GM23338 (cell line): ENCODE measurements at regions not wholly inside any gene's neighbourhood (a gene's known extent, or its start where the extent isn't known, plus 50 kb on each side); places are given as distances from the start of the nearest gene placed in this dataset.

Experiments
- ATAC-seq: fragments of 200-7000 bp; cut with Tn5 transposase; 3 replicates; pipeline ENCODE4 v1.9.1; 2020
- DNase-seq: peaks from one replicate; pipeline ENCODE4 v3.0.0-alpha.2; 2015; ENCODE audit warnings: low spot score
- H2AFZ ChIP-seq: fragments of 200-600 bp; sonication (generic); 2 replicates; pipeline ENCODE4 v1.8.0; 2016; ENCODE audit warnings: antibody characterized with exemption, mild to moderate bottlenecking, moderate library complexity
- H3F3A ChIP-seq: fragments of 200-600 bp; sonication (generic); replicated peaks from 2 replicates; pipeline ENCODE4 v1.8.0; 2017; ENCODE audit warnings: antibody characterized with exemption, mixed run types, low read depth
- H3K27ac ChIP-seq: fragments of 200-600 bp; sonication (generic); 2 replicates; pipeline ENCODE4 v1.6.1; 2016; ENCODE audit warnings: low read depth
- H3K27me3 ChIP-seq: fragments of 200-600 bp; sonication (generic); 2 replicates; pipeline ENCODE4 v1.8.0; 2016; ENCODE audit warnings: mild to moderate bottlenecking, mixed run types, moderate library complexity; ENCODE audit not compliant: insufficient read depth
- H3K36me3 ChIP-seq: fragments of 200-600 bp; sonication (generic); 2 replicates; pipeline ENCODE4 v1.8.0; 2016; ENCODE audit warnings: mild to moderate bottlenecking; ENCODE audit not compliant: insufficient read depth
- H3K4me1 ChIP-seq: fragments of 200-600 bp; sonication (generic); 2 replicates; pipeline ENCODE4 v1.8.0; 2016; ENCODE audit warnings: mild to moderate bottlenecking, moderate library complexity; ENCODE audit not compliant: insufficient read depth
- H3K4me2 ChIP-seq: fragments of 200-600 bp; sonication (generic); 2 replicates; pipeline ENCODE4 v1.7.1; 2017; ENCODE audit warnings: mixed run types
- H3K4me3 ChIP-seq: fragments of 200-600 bp; sonication (generic); 2 replicates; pipeline ENCODE4 v1.6.1; 2016; ENCODE audit warnings: mixed run types
- H3K79me2 ChIP-seq: fragments of 200-600 bp; sonication (generic); replicated peaks from 2 replicates; pipeline ENCODE4 v1.8.0; 2017; ENCODE audit warnings: mild to moderate bottlenecking; ENCODE audit not compliant: insufficient read depth
- H3K9me2 ChIP-seq: fragments of 200-600 bp; sonication (generic); 2 replicates; pipeline ENCODE4 v1.8.0; 2017; ENCODE audit not compliant: insufficient read depth
- H4K20me1 ChIP-seq: fragments of 200-600 bp; sonication (generic); replicated peaks from 2 replicates; pipeline ENCODE4 v1.8.0; 2017; ENCODE audit warnings: mild to moderate bottlenecking; ENCODE audit not compliant: insufficient read depth
- H3K27ac Mint-ChIP-seq: 2 replicates; pipeline ENCODE4 v1.8.0; 2020; ENCODE audit warnings: inconsistent platforms, mild to moderate bottlenecking, moderate library complexity, mixed read lengths
- H3K27me3 Mint-ChIP-seq: 3 replicates; pipeline ENCODE4 v1.8.0; 2022; ENCODE audit warnings: low read depth, mild to moderate bottlenecking, moderate library complexity, mixed read lengths, inconsistent platforms; ENCODE audit not compliant: insufficient read depth, poor library complexity
- H3K36me3 Mint-ChIP-seq: 3 replicates; pipeline ENCODE4 v1.8.0; 2021; ENCODE audit warnings: low read depth, mild to moderate bottlenecking, inconsistent platforms, moderate library complexity, mixed read lengths
- H3K4me1 Mint-ChIP-seq: 3 replicates; pipeline ENCODE4 v1.8.0; 2020; ENCODE audit warnings: mild to moderate bottlenecking, inconsistent platforms, mixed read lengths
- H3K4me3 Mint-ChIP-seq: 3 replicates; pipeline ENCODE4 v1.8.0; 2021; ENCODE audit warnings: moderate library complexity, mild to moderate bottlenecking, inconsistent platforms, mixed read lengths
- H3K9me3 Mint-ChIP-seq: 3 replicates; pipeline ENCODE4 v1.8.0; 2020; ENCODE audit warnings: moderate library complexity, mild to moderate bottlenecking, inconsistent platforms, mixed read lengths
- CREB1 ChIP-seq: fragments of 250-450 bp; sonication (Bioruptor Pico); IDR thresholded peaks from 2 replicates; pipeline ENCODE4 v1.5.0; 2020; ENCODE audit warnings: low read depth, mild to moderate bottlenecking, moderate library complexity
- CTCF ChIP-seq, 2 experiments: fragments of 200-600 bp in 1 of 2; sonication (generic) in 1 of 2; conservative IDR thresholded peaks; 2 replicates each; pipeline versions ENCODE4 v1.5.1 to v1.6.1; 2016 to 2017; ENCODE audit warnings: antibody characterized with exemption in 2 of 2, low read depth in 2 of 2, mild to moderate bottlenecking in 2 of 2, moderate library complexity in 1 of 2
- ETS1 ChIP-seq: IDR thresholded peaks from 2 replicates; pipeline ENCODE4 v1.6.1; 2016; ENCODE audit warnings: antibody characterized with exemption
- EZH2 ChIP-seq: fragments of 200-600 bp; sonication (generic); IDR thresholded peaks from one replicate; pipeline ENCODE4 v1.8.0; 2017; ENCODE audit warnings: antibody characterized with exemption, mild to moderate bottlenecking, low read depth; ENCODE audit not compliant: unreplicated experiment
- EZH2phosphoT487 ChIP-seq: fragments of 200-600 bp; sonication (generic); IDR thresholded peaks from one replicate; pipeline ENCODE4 v1.8.1; 2018; ENCODE audit warnings: antibody characterized with exemption; ENCODE audit not compliant: unreplicated experiment
- JUNB ChIP-seq: IDR thresholded peaks from one replicate; pipeline ENCODE4 v1.6.1; 2016; ENCODE audit warnings: antibody characterized with exemption; ENCODE audit not compliant: unreplicated experiment
- NANOG ChIP-seq: IDR thresholded peaks from 2 replicates; pipeline ENCODE4 v1.6.1; 2016; ENCODE audit warnings: antibody characterized with exemption, borderline replicate concordance
- POLR2AphosphoS5 ChIP-seq: IDR thresholded peaks from 2 replicates; pipeline ENCODE4 v1.6.1; 2016; ENCODE audit warnings: antibody characterized with exemption, low read depth
- STAT1 ChIP-seq: IDR thresholded peaks from one replicate; pipeline ENCODE4 v1.6.1; 2016; ENCODE audit warnings: antibody characterized with exemption; ENCODE audit not compliant: unreplicated experiment
- ZNF114 ChIP-seq: fragments of 250-450 bp; sonication (Bioruptor Pico); IDR thresholded peaks from 2 replicates; pipeline ENCODE4 v1.5.0; 2020; ENCODE audit warnings: mild to moderate bottlenecking, moderate library complexity
- ZNF331 ChIP-seq: fragments of 250-450 bp; sonication (Bioruptor Pico); IDR thresholded peaks from 2 replicates; pipeline ENCODE4 v1.5.0; 2020; ENCODE audit warnings: low read depth, mild to moderate bottlenecking, moderate library complexity
- TF ChIP-seq, protein P1 (sequence below): IDR thresholded peaks from one replicate; pipeline ENCODE4 v1.6.1; 2018; ENCODE audit warnings: antibody characterized with exemption; ENCODE audit not compliant: unreplicated experiment
- TF ChIP-seq, protein P2 (sequence below): fragments of 250-450 bp; sonication (Bioruptor Pico); IDR thresholded peaks from 2 replicates; pipeline ENCODE4 v1.5.0; 2020; ENCODE audit warnings: mild to moderate bottlenecking, moderate library complexity

DNA sequence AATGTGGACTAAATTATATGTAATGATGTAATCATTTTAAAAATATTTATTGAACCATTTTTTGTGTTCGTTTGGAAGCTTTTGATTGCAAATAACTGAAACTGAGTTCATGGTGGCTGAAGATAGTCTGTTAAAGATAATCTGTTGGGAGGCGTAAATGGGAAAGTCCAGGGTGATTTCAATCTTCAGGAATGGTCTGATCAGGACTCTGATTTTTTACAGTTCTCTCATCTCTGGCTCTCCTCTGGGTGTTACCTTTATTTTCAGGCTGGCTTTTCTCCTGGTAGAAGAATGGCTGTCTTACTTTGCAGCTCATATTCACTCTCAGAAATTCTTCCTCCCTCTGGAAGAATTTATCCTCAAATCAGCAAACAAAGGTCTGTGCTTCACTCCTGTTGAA lies 199.0 kb upstream of the LEF1 start:
- no peaks in the 10 kb centered on the region for H3K27me3 Mint-ChIP-seq
- TF ChIP-seq EZH2phosphoT487 (no peak), STAT1 (no peak), ETS1 (no peak), ZNF331 (CRISPR knock-in tag) (no peak), CTCF (conservative IDR thresholded peaks at IDR 0.05; ENCODE audit: low read depth in 2 of 2) (no peak), NANOG (no peak), CREB1 (CRISPR knock-in tag) (no peak), ZNF114 (CRISPR knock-in tag) (no peak), POLR2AphosphoS5 (no peak), JUNB (no peak), EZH2 (no peak)
- TF ChIP-seq, protein P1, sequence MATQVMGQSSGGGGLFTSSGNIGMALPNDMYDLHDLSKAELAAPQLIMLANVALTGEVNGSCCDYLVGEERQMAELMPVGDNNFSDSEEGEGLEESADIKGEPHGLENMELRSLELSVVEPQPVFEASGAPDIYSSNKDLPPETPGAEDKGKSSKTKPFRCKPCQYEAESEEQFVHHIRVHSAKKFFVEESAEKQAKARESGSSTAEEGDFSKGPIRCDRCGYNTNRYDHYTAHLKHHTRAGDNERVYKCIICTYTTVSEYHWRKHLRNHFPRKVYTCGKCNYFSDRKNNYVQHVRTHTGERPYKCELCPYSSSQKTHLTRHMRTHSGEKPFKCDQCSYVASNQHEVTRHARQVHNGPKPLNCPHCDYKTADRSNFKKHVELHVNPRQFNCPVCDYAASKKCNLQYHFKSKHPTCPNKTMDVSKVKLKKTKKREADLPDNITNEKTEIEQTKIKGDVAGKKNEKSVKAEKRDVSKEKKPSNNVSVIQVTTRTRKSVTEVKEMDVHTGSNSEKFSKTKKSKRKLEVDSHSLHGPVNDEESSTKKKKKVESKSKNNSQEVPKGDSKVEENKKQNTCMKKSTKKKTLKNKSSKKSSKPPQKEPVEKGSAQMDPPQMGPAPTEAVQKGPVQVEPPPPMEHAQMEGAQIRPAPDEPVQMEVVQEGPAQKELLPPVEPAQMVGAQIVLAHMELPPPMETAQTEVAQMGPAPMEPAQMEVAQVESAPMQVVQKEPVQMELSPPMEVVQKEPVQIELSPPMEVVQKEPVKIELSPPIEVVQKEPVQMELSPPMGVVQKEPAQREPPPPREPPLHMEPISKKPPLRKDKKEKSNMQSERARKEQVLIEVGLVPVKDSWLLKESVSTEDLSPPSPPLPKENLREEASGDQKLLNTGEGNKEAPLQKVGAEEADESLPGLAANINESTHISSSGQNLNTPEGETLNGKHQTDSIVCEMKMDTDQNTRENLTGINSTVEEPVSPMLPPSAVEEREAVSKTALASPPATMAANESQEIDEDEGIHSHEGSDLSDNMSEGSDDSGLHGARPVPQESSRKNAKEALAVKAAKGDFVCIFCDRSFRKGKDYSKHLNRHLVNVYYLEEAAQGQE: no peak
- TF ChIP-seq, protein P2, sequence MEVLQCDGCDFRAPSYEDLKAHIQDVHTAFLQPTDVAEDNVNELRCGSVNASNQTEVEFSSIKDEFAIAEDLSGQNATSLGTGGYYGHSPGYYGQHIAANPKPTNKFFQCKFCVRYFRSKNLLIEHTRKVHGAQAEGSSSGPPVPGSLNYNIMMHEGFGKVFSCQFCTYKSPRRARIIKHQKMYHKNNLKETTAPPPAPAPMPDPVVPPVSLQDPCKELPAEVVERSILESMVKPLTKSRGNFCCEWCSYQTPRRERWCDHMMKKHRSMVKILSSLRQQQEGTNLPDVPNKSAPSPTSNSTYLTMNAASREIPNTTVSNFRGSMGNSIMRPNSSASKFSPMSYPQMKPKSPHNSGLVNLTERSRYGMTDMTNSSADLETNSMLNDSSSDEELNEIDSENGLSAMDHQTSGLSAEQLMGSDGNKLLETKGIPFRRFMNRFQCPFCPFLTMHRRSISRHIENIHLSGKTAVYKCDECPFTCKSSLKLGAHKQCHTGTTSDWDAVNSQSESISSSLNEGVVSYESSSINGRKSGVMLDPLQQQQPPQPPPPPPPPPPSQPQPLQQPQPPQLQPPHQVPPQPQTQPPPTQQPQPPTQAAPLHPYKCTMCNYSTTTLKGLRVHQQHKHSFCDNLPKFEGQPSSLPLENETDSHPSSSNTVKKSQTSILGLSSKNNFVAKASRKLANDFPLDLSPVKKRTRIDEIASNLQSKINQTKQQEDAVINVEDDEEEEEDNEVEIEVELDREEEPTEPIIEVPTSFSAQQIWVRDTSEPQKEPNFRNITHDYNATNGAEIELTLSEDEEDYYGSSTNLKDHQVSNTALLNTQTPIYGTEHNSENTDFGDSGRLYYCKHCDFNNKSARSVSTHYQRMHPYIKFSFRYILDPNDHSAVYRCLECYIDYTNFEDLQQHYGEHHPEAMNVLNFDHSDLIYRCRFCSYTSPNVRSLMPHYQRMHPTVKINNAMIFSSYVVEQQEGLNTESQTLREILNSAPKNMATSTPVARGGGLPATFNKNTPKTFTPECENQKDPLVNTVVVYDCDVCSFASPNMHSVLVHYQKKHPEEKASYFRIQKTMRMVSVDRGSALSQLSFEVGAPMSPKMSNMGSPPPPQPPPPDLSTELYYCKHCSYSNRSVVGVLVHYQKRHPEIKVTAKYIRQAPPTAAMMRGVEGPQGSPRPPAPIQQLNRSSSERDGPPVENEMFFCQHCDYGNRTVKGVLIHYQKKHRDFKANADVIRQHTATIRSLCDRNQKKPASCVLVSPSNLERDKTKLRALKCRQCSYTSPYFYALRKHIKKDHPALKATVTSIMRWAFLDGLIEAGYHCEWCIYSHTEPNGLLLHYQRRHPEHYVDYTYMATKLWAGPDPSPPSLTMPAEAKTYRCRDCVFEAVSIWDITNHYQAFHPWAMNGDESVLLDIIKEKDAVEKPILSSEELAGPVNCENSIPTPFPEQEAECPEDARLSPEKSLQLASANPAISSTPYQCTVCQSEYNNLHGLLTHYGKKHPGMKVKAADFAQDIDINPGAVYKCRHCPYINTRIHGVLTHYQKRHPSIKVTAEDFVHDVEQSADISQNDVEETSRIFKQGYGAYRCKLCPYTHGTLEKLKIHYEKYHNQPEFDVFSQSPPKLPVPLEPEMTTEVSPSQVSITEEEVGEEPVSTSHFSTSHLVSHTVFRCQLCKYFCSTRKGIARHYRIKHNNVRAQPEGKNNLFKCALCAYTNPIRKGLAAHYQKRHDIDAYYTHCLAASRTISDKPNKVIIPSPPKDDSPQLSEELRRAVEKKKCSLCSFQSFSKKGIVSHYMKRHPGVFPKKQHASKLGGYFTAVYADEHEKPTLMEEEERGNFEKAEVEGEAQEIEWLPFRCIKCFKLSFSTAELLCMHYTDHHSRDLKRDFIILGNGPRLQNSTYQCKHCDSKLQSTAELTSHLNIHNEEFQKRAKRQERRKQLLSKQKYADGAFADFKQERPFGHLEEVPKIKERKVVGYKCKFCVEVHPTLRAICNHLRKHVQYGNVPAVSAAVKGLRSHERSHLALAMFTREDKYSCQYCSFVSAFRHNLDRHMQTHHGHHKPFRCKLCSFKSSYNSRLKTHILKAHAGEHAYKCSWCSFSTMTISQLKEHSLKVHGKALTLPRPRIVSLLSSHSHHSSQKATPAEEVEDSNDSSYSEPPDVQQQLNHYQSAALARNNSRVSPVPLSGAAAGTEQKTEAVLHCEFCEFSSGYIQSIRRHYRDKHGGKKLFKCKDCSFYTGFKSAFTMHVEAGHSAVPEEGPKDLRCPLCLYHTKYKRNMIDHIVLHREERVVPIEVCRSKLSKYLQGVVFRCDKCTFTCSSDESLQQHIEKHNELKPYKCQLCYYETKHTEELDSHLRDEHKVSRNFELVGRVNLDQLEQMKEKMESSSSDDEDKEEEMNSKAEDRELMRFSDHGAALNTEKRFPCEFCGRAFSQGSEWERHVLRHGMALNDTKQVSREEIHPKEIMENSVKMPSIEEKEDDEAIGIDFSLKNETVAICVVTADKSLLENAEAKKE: no peak
- no peaks in the 10 kb centered on the region for H3K36me3 Mint-ChIP-seq
- H3K36me3 ChIP-seq: no peaks in the 10 kb centered on the region
- no peak overlapping the region for H3K4me3 Mint-ChIP-seq
- no peak overlapping the region for H3K4me3 ChIP-seq
- peaks cover 4% of the 10 kb centered on the region; the same call in 1 of the 2 replicates for H3K4me1 ChIP-seq
- no peaks in the 10 kb centered on the region for H3K79me2 ChIP-seq
- no peak overlapping the region for H3K4me2 ChIP-seq
- no peak overlapping the region for H3K27ac Mint-ChIP-seq
- ATAC-seq (no peak), DNase-seq (no peak)
- H2AFZ ChIP-seq: no peak overlapping the region
- H3K9me3 Mint-ChIP-seq: no peaks in the 10 kb centered on the region
- H3K27ac ChIP-seq: no peak overlapping the region
- H3K9me2 ChIP-seq: no peaks in the 10 kb centered on the region
- no peaks in the 10 kb centered on the region for H3F3A ChIP-seq
- no peaks in the 10 kb centered on the region for H4K20me1 ChIP-seq
- no peaks in the 10 kb centered on the region for H3K27me3 ChIP-seq
- peaks cover 11% of the 10 kb centered on the region for H3K4me1 Mint-ChIP-seq
